ENCODE measurements at regions not wholly inside any gene's neighbourhood (a gene's known extent, or its start where the extent isn't known, plus 50 kb on each side); places are given as distances from the start of the nearest gene placed in this dataset.

DNA sequence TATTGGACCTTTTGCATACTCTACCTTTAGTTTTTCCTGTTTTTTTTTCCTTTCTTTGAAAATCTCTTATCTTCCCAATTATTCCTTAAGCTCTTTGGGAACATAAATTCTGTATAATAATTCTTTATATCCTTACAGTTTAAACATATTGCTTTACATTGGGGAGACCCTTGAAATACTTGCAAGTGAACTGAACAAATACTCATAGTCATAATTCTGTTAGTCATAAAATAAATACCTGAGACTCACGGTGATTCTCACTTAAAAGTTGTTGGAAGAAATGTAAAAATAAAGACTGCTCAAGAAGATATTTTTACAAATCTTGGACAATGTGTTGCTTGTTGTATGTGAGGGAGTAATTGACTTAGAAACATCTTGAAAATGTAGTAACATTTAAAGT lies 515.2 kb upstream of the POT1 start:
- no peaks in the 10 kb centered on the region for H3K27me3 ChIP-seq
- no peak overlapping the region for H3K4me3 ChIP-seq
- DNase-seq: no peak
- H3K36me3 ChIP-seq (replicated peaks in 1 of 2): no peaks in the 10 kb centered on the region
- no peak overlapping the region for H3K27ac ChIP-seq
- no peaks in the 10 kb centered on the region for H3K4me1 ChIP-seq (replicated peaks in 1 of 2)
- intact Hi-C loops (cut with DNase I): no loop called here
- WGBS, 4 donors: 48 to 73% (median 69%) methylated on average over 1 of the region's 1 CpG
- H3K9me3 ChIP-seq (replicated peaks in 1 of 3): no peaks in the 10 kb centered on the region
- TF ChIP-seq POLR2A (IDR thresholded peaks at IDR 0.05): no peak
- TF ChIP-seq, protein P1, sequence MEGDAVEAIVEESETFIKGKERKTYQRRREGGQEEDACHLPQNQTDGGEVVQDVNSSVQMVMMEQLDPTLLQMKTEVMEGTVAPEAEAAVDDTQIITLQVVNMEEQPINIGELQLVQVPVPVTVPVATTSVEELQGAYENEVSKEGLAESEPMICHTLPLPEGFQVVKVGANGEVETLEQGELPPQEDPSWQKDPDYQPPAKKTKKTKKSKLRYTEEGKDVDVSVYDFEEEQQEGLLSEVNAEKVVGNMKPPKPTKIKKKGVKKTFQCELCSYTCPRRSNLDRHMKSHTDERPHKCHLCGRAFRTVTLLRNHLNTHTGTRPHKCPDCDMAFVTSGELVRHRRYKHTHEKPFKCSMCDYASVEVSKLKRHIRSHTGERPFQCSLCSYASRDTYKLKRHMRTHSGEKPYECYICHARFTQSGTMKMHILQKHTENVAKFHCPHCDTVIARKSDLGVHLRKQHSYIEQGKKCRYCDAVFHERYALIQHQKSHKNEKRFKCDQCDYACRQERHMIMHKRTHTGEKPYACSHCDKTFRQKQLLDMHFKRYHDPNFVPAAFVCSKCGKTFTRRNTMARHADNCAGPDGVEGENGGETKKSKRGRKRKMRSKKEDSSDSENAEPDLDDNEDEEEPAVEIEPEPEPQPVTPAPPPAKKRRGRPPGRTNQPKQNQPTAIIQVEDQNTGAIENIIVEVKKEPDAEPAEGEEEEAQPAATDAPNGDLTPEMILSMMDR (IDR thresholded peaks at IDR 0.05): no peak

DNA sequence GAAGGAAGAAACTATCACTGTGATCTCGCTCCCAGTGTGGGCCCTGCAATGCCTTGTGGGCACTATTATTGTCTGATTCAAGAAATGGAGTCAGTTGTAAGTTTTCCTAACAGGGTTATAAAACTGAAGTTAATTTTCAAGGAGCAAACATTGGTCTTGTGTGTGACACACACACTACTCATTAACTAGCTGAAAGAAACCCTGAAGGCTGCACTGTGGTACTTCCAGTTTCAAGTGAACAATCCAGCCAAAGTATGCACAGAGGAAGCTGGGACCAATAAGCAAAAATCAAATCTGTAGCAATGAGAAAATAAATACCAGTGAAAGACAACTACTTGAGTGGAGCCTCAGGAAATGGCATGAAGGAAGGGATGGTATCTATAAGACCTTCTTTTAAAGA lies 506.6 kb upstream of the POT1 start:
- TF ChIP-seq POLR2A (IDR thresholded peaks at IDR 0.05): no peak
- TF ChIP-seq, protein P1 (IDR thresholded peaks at IDR 0.05): no peak
- Histone ChIP-seq H3K36me3 (replicated peaks in 1 of 2) (no peaks in the 10 kb centered on the region), H3K4me1 (replicated peaks in 1 of 2) (no peaks in the 10 kb centered on the region), H3K9me3 (replicated peaks in 1 of 3) (no peaks in the 10 kb centered on the region), H3K27ac (no peak overlapping the region), H3K4me3 (no peak overlapping the region), H3K27me3 (no peaks in the 10 kb centered on the region)
- whole genome bisulfite sequencing, 4 donors: 57 to 88% (median 81%) methylated on average over 1 of the region's 1 CpG
- DNase-seq: no peak
- intact Hi-C loops (cut with DNase I): no loop called here

DNA sequence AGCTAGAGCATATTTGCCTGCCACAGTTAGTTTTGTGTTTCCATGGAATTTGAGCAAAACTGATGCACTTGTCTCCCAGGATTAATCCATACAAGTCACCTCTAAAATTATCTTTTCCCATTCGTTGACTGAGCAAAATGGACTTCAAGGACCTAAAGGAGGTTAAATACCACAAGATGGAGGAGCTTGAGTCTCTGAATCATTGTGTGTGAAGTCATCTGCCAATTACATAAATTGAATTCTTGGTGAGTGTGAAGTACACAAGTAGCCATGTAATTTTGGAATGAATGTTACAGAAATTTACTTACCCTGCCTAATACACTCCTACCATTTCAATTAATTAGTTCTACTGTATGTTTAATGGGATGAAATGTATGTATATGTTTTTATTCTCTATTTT lies 501.7 kb upstream of the POT1 start:
- Histone ChIP-seq H3K4me3 (no peak overlapping the region), H3K4me1 (replicated peaks in 1 of 2) (no peaks in the 10 kb centered on the region), H3K36me3 (replicated peaks in 1 of 2) (no peaks in the 10 kb centered on the region), H3K27me3 (no peaks in the 10 kb centered on the region), H3K27ac (no peak overlapping the region), H3K9me3 (replicated peaks in 1 of 3) (no peaks in the 10 kb centered on the region)
- intact Hi-C loops (cut with DNase I): no loop called here
- 52 to 66% (median 57%) methylated on average over 1 of the region's 1 CpG for WGBS, 4 donors
- TF ChIP-seq, protein P1 (IDR thresholded peaks at IDR 0.05): no peak
- no peak for TF ChIP-seq POLR2A (IDR thresholded peaks at IDR 0.05)
- DNase-seq: no peak

DNA sequence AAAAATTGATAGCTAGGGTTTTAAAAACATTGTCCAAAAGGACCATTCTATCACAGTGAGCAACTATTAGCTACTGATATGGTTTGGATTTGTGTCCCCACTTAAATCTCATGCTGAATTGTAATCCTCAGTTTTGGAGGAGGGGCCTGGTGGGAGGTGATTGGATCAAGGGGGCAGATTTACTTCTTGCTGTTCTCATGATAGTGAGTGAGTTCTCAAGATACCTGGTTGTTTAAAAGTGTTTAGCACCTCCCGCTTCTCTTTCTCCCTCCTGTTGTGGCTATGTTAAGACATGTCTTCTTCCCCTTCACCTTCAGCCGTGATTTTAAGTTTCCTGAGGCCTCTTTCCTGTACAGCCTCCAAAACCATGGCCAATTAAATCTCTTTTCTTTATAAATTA lies 500.4 kb upstream of the POT1 start:
- Histone ChIP-seq H3K4me3 (no peak overlapping the region), H3K9me3 (replicated peaks in 1 of 3) (no peaks in the 10 kb centered on the region), H3K27me3 (no peaks in the 10 kb centered on the region), H3K4me1 (replicated peaks in 1 of 2) (no peaks in the 10 kb centered on the region), H3K36me3 (replicated peaks in 1 of 2) (no peaks in the 10 kb centered on the region), H3K27ac (no peak overlapping the region)
- TF ChIP-seq, protein P1 (IDR thresholded peaks at IDR 0.05): no peak
- no peak for TF ChIP-seq POLR2A (IDR thresholded peaks at IDR 0.05)
- 78 to 89% (median 82%) methylated on average over 2 of the region's 2 CpGs for WGBS, 4 donors
- DNase-seq: no peak
- intact Hi-C loops (cut with DNase I): no loop called here

Measured in adrenal gland (tissue), 9 donors.